ENCODE measurements at regions not wholly inside any gene's neighbourhood (a gene's known extent, or its start where the extent isn't known, plus 50 kb on each side); places are given as distances from the start of the nearest gene placed in this dataset.

GRCh38 chr7:41378156-41378555, 324.7 kb downstream of the INHBA start:
- peaks cover 5% of the 10 kb centered on the region for H3K9me3 Mint-ChIP-seq
- no peaks in the 10 kb centered on the region for H3K27me3 Mint-ChIP-seq
- no peak for DNase-seq
- H3K4me3 Mint-ChIP-seq: no peak overlapping the region
- ATAC-seq: no peak
- H3K36me3 Mint-ChIP-seq (ENCODE audit: low read depth): no peaks in the 10 kb centered on the region
- H3K27ac Mint-ChIP-seq: no peak overlapping the region
- no peaks in the 10 kb centered on the region for H3K4me1 Mint-ChIP-seq

- H3K4me1 Mint-ChIP-seq: no peaks in the 10 kb centered on the region
- ATAC-seq (no peak), DNase-seq (no peak)
- H3K27me3 Mint-ChIP-seq: no peaks in the 10 kb centered on the region
- peaks cover 5% of the 10 kb centered on the region for H3K9me3 Mint-ChIP-seq
- no peaks in the 10 kb centered on the region for H3K36me3 Mint-ChIP-seq (ENCODE audit: low read depth)
- no peak overlapping the region for H3K27ac Mint-ChIP-seq
- H3K4me3 Mint-ChIP-seq: no peak overlapping the region
These were observed 327.3 kb downstream of the INHBA start for GRCh38 chr7:41375582-41375981.

GRCh38 chr7:41374150-41374848, 328.6 kb downstream of the INHBA start:
- no peak for ATAC-seq
- Mint-ChIP-seq H3K36me3 (ENCODE audit: low read depth) (no peaks in the 10 kb centered on the region), H3K27ac (no peak overlapping the region), H3K9me3 (no peaks in the 10 kb centered on the region), H3K27me3 (no peaks in the 10 kb centered on the region), H3K4me3 (no peak overlapping the region), H3K4me1 (no peaks in the 10 kb centered on the region)
- no peak for DNase-seq

- Mint-ChIP-seq H3K27ac (no peak overlapping the region), H3K9me3 (peaks cover 5% of the 10 kb centered on the region), H3K36me3 (ENCODE audit: low read depth) (no peaks in the 10 kb centered on the region), H3K4me3 (no peak overlapping the region), H3K27me3 (no peaks in the 10 kb centered on the region), H3K4me1 (no peaks in the 10 kb centered on the region)
- DNase-seq (no peak), ATAC-seq (no peak)
These were observed 334.7 kb downstream of the INHBA start for GRCh38 chr7:41367967-41368882.

GRCh38 chr7:41351091-41351490, 351.8 kb downstream of the INHBA start:
- Mint-ChIP-seq H3K9me3 (no peaks in the 10 kb centered on the region), H3K27me3 (no peaks in the 10 kb centered on the region), H3K27ac (no peak overlapping the region), H3K4me1 (no peaks in the 10 kb centered on the region), H3K4me3 (no peak overlapping the region), H3K36me3 (ENCODE audit: low read depth) (no peaks in the 10 kb centered on the region)
- DNase-seq (no peak), ATAC-seq (no peak)

- ATAC-seq (no peak), DNase-seq (no peak)
- Mint-ChIP-seq H3K4me1 (no peaks in the 10 kb centered on the region), H3K9me3 (peaks cover 16% of the 10 kb centered on the region), H3K27ac (no peak overlapping the region), H3K36me3 (ENCODE audit: low read depth) (peaks cover 1% of the 10 kb centered on the region), H3K27me3 (peaks cover 3% of the 10 kb centered on the region), H3K4me3 (no peak overlapping the region)
These were observed 356.0 kb downstream of the INHBA start for GRCh38 chr7:41346878-41347277.

GRCh38 chr7:41339913-41340676, 362.8 kb downstream of the INHBA start:
- H3K27me3 Mint-ChIP-seq: peaks cover 3% of the 10 kb centered on the region
- no peak for ATAC-seq
- H3K4me3 Mint-ChIP-seq: no peak overlapping the region
- DNase-seq: no peak
- H3K27ac Mint-ChIP-seq: no peak overlapping the region
- H3K4me1 Mint-ChIP-seq: no peaks in the 10 kb centered on the region
- H3K9me3 Mint-ChIP-seq: peaks cover 16% of the 10 kb centered on the region
- peaks cover 1% of the 10 kb centered on the region for H3K36me3 Mint-ChIP-seq (ENCODE audit: low read depth)

- DNase-seq (no peak), ATAC-seq (no peak)
- Mint-ChIP-seq H3K36me3 (ENCODE audit: low read depth) (no peaks in the 10 kb centered on the region), H3K9me3 (no peaks in the 10 kb centered on the region), H3K4me1 (no peaks in the 10 kb centered on the region), H3K27me3 (no peaks in the 10 kb centered on the region), H3K4me3 (no peak overlapping the region), H3K27ac (no peak overlapping the region)
These were observed 365.9 kb downstream of the INHBA start for GRCh38 chr7:41336981-41337380.

- Mint-ChIP-seq H3K4me3 (no peak overlapping the region), H3K27me3 (no peaks in the 10 kb centered on the region), H3K9me3 (no peaks in the 10 kb centered on the region), H3K36me3 (ENCODE audit: low read depth) (no peaks in the 10 kb centered on the region), H3K27ac (no peak overlapping the region), H3K4me1 (no peaks in the 10 kb centered on the region)
- ATAC-seq (no peak), DNase-seq (no peak)
These were observed 366.4 kb downstream of the INHBA start for GRCh38 chr7:41336455-41336952.

- H3K4me1 Mint-ChIP-seq: no peaks in the 10 kb centered on the region
- H3K27me3 Mint-ChIP-seq: no peaks in the 10 kb centered on the region
- DNase-seq (no peak), ATAC-seq (no peak)
- H3K9me3 Mint-ChIP-seq: peaks cover 4% of the 10 kb centered on the region
- no peak overlapping the region for H3K4me3 Mint-ChIP-seq
- no peaks in the 10 kb centered on the region for H3K36me3 Mint-ChIP-seq (ENCODE audit: low read depth)
- no peak overlapping the region for H3K27ac Mint-ChIP-seq
These were observed 368.6 kb downstream of the INHBA start for GRCh38 chr7:41334071-41334862.

GRCh38 chr7:41333511-41333910, 369.4 kb downstream of the INHBA start:
- ATAC-seq (no peak), DNase-seq (no peak)
- no peaks in the 10 kb centered on the region for H3K36me3 Mint-ChIP-seq (ENCODE audit: low read depth)
- H3K27me3 Mint-ChIP-seq: no peaks in the 10 kb centered on the region
- no peaks in the 10 kb centered on the region for H3K4me1 Mint-ChIP-seq
- H3K9me3 Mint-ChIP-seq: peaks cover 4% of the 10 kb centered on the region
- no peak overlapping the region for H3K27ac Mint-ChIP-seq
- H3K4me3 Mint-ChIP-seq: no peak overlapping the region

GRCh38 chr7:41331194-41331593, 371.7 kb downstream of the INHBA start:
- Mint-ChIP-seq H3K9me3 (peaks cover 4% of the 10 kb centered on the region), H3K4me1 (no peaks in the 10 kb centered on the region), H3K27ac (no peak overlapping the region), H3K27me3 (no peaks in the 10 kb centered on the region), H3K4me3 (no peak overlapping the region), H3K36me3 (ENCODE audit: low read depth) (no peaks in the 10 kb centered on the region)
- ATAC-seq (no peak), DNase-seq (no peak)

- H3K36me3 Mint-ChIP-seq (ENCODE audit: low read depth): no peaks in the 10 kb centered on the region
- peaks cover 4% of the 10 kb centered on the region for H3K9me3 Mint-ChIP-seq
- no peak for DNase-seq
- H3K27me3 Mint-ChIP-seq: no peaks in the 10 kb centered on the region
- no peaks in the 10 kb centered on the region for H3K4me1 Mint-ChIP-seq
- ATAC-seq: no peak
- no peak overlapping the region for H3K4me3 Mint-ChIP-seq
- no peak overlapping the region for H3K27ac Mint-ChIP-seq
These were observed 374.3 kb downstream of the INHBA start for GRCh38 chr7:41328544-41328943.

GRCh38 chr7:41328131-41328530, 374.8 kb downstream of the INHBA start:
- Mint-ChIP-seq H3K9me3 (peaks cover 4% of the 10 kb centered on the region), H3K27ac (no peak overlapping the region), H3K4me3 (no peak overlapping the region), H3K4me1 (no peaks in the 10 kb centered on the region), H3K36me3 (ENCODE audit: low read depth) (no peaks in the 10 kb centered on the region), H3K27me3 (no peaks in the 10 kb centered on the region)
- ATAC-seq (no peak), DNase-seq (no peak)

Measured in activated naive CD8-positive, alpha-beta T cell treated with anti-CD3 and anti-CD28 coated beads, Interleukin-2, amount 50 U/mL, for 24 hours (primary cell).